ENCODE measurements at regions not wholly inside any gene's neighbourhood (a gene's known extent, or its start where the extent isn't known, plus 50 kb on each side); places are given as distances from the start of the nearest gene placed in this dataset.
A peak's percentile ranks its signal among the peaks of the same experiment; 100 is the strongest.

DNA sequence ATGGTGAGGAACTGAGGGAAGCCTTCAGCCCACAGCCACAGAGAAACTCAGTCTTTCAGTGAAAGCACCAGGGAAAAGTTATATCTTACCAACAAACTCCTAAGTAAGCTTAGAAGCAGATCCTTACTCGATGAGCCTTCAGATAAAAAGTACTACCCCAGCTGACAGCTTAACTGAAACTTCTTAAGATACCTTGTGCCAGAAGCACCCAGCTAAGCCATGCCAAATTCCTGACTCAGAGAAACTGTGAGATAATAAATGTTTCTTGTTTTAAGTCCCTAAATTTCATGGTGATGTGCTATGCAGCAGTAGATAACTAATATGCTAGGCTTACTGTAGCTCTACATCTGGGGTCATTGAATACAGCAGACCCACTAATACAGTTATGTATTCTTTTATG, 2025.0 kb downstream of the LRRC4C start:
- H3K4me3 ChIP-seq (ENCODE audit: low read depth, low read length) = no peak overlapping the region
- TF ChIP-seq, protein P1, sequence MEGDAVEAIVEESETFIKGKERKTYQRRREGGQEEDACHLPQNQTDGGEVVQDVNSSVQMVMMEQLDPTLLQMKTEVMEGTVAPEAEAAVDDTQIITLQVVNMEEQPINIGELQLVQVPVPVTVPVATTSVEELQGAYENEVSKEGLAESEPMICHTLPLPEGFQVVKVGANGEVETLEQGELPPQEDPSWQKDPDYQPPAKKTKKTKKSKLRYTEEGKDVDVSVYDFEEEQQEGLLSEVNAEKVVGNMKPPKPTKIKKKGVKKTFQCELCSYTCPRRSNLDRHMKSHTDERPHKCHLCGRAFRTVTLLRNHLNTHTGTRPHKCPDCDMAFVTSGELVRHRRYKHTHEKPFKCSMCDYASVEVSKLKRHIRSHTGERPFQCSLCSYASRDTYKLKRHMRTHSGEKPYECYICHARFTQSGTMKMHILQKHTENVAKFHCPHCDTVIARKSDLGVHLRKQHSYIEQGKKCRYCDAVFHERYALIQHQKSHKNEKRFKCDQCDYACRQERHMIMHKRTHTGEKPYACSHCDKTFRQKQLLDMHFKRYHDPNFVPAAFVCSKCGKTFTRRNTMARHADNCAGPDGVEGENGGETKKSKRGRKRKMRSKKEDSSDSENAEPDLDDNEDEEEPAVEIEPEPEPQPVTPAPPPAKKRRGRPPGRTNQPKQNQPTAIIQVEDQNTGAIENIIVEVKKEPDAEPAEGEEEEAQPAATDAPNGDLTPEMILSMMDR (IDR thresholded peaks at IDR 0.05; ENCODE audit: low read depth, low read length) = no peak

DNA sequence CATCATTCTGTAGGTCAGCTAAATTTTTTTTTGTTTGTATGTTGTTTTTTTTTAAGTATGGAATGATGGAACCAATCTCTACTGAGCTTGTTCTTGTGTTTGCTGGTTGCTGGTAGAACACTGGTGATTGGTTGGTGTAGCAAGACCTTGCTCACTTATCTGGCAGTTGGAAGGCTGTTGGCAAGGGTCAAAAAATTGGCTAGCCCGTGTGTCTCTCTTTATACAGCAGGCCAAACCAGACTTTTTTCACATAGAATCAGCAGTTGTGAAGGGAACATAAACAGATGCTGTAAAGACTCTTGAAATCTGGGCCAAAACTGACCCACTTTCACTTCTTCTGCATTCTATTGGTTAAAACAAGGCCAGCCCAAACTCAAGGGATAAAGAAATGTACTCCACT, 2026.5 kb downstream of the LRRC4C start:
- TF ChIP-seq, protein P1 (IDR thresholded peaks at IDR 0.05; ENCODE audit: low read depth, low read length) = no peak
- H3K4me3 ChIP-seq (ENCODE audit: low read depth, low read length) = no peak overlapping the region

DNA sequence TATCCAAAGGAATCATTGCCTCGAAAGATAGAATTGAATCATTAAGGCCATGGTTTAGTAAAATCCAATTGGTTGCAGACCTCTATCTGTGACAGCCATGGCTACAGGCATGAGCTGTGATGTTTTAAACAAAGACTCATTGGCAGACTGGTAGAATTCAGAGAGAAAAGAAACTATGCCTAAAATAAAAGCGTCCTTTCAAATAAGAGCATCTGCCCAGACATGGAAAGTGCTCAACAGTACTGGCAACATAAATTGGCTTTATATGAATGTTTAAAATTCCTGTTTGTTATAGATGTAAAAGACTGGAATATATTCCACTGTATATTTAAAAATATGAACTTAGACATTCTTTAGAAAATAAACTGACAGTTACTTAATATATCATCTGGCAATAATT, 2034.2 kb downstream of the LRRC4C start:
- TF ChIP-seq, protein P1 (IDR thresholded peaks at IDR 0.05; ENCODE audit: low read depth, low read length) = no peak
- no peak overlapping the region for H3K4me3 ChIP-seq (ENCODE audit: low read depth, low read length)

DNA sequence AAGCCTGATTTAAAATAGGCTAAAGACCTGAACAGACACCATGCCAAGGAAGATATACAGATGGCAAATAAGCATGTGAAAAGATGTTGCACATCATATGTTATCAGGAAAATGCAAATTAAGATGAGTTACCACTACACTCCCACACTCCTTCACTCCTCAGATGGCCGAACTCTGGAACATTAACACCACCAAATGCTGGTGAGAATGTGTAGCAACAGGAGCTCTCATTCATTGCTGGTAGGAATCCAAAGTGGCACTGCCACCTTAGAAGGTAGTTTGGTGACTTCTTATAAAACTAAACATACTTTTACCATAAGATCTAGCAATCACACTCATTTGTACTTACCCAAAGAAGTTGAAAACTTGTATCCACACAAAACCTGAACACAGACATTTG, 2047.3 kb downstream of the LRRC4C start:
- TF ChIP-seq, protein P1 (IDR thresholded peaks at IDR 0.05; ENCODE audit: low read depth, low read length) = no peak
- H3K4me3 ChIP-seq (ENCODE audit: low read depth, low read length) = no peak overlapping the region

DNA sequence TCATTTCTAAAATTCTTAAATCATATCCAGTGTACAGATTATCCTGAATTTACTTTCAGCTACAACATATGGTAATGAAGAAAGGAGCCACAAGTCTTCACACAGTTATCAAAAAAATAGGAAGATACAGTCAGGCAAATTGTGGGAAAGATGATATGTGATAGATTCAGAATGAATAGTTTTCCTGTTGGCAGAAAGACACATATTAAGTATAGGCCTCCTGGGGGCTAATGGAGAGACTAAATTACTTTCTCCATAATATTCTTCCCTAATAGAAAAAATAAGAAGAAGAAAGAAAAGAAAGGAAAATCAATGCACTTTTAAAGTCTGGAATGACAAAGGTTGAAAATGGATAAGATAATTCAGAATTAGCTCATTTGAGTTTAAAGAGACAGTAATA, 2073.5 kb downstream of the LRRC4C start:
- no peak overlapping the region for H3K4me3 ChIP-seq (ENCODE audit: low read depth, low read length)
- TF ChIP-seq, protein P1 (IDR thresholded peaks at IDR 0.05; ENCODE audit: low read depth, low read length) = no peak

DNA sequence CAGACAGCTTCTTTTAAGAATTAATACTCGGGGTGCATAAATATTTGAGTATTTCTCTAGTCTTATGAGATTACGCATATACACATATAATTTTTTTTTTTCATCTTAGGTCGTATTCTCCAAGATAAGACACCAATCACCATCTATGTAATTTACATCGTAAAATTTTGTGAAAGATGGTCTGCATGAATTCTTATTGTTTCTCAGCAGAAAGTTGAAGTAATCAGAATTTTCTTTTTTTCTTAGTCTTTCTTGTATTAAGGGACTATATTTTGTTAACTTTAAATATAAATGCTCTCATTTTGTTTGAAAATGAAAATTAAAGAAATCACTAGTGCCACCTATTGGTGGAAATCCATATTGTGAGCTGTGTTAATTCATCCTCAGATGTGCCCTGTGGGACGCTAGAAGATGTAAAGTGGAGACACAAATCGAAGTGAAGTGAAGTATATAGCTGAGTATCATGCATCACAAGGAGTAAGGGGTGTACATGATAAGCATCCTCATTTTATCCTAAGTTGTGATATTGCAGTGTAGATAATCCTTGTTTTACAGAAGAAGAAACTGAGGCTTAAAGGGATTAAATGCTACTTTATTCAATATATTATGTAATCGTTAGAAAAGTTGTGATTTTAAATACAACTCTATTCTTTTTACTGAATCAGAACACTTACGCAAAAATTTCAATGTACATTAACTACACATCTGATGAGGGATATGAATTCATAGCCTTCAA, 2084.3 kb downstream of the LRRC4C start:
- TF ChIP-seq, protein P1 (IDR thresholded peaks at IDR 0.05; ENCODE audit: low read depth, low read length) = peak; percentile 21
- no peak overlapping the region for H3K4me3 ChIP-seq (ENCODE audit: low read depth, low read length)

DNA sequence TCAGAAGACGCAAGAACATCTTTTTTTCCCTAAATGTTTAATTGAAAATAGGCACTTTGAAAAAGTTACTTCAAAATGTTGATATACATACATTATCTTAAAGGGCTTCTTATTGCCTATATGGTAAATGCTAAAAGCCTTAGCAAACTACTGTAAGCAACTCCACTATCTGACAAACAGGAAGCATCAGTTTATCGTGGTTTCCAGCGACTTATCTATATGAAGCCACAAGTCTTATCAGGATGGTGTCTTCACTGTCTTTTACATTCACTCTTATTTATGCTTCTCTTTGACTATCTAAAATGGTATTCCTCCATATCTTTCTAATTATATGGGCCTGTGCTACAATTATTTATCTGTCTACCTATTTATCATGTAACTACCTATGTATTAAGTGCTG, 2091.9 kb downstream of the LRRC4C start:
- H3K4me3 ChIP-seq (ENCODE audit: low read depth, low read length) = no peak overlapping the region
- TF ChIP-seq, protein P1 (IDR thresholded peaks at IDR 0.05; ENCODE audit: low read depth, low read length) = no peak

Measured in WI38 (cell line).